Lower leg skin (tissue), 3 donors: ENCODE measurements at regions not wholly inside any gene's neighbourhood (a gene's known extent, or its start where the extent isn't known, plus 50 kb on each side); places are given as distances from the start of the nearest gene placed in this dataset.

Source experiments
- CTCF ChIP-seq, 3 donors: fragments of 450-650 bp; IDR thresholded peaks; one replicate each; pipeline ENCODE4 v1.5.1; 2016; ENCODE audit warnings: antibody characterized with exemption in 3 of 3, mild to moderate bottlenecking in 3 of 3, moderate library complexity in 2 of 3
- POLR2A ChIP-seq, 2 donors: fragments of 450-650 bp; IDR thresholded peaks; one replicate each; pipeline ENCODE4 v1.6.1; 2016 to 2017; ENCODE audit warnings: antibody characterized with exemption in 2 of 2, mild to moderate bottlenecking in 1 of 2, moderate library complexity in 1 of 2

DNA sequence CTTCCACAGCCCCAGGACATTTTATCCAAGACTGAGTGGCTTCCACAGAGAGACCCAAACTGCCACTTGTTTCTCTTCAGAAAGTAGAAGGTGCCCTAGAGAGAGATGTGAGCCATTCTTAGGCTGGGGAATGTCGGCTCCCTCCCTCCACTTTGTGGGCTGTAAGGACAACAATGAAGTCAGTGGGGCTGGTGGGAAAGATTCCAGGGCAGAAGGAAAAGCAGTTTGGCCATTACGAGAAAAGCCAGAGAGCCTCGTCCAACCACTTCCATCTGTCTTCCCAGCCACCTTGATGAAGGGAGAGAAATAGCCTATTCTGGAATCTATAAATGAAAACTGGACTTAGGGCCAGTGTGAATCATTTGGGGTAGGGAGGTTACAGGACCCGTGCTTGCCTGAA lies 382.5 kb downstream of the NXPE2 start:
- no peak for TF ChIP-seq POLR2A (IDR thresholded peaks at IDR 0.05)
- TF ChIP-seq CTCF (IDR thresholded peaks at IDR 0.05), result no peak
